ENCODE measurements at regions not wholly inside any gene's neighbourhood (a gene's known extent, or its start where the extent isn't known, plus 50 kb on each side); places are given as distances from the start of the nearest gene placed in this dataset.

GRCh38 chr3:72203613-72204349 is 418.8 kb upstream of the PROK2 start:
- no peaks in the 10 kb centered on the region for H3K27me3 ChIP-seq (ENCODE audit: insufficient read depth, low read depth)

GRCh38 chr3:72203105-72203504 is 418.2 kb upstream of the PROK2 start:
- no peak overlapping the region for H3K9ac ChIP-seq
- H3K4me2 ChIP-seq, result no peak overlapping the region
- no peak overlapping the region for H3K4me3 ChIP-seq (IDR thresholded peaks at IDR 0.05; ENCODE audit: insufficient read depth, low read depth, low read length)
- H3K4me1 ChIP-seq (ENCODE audit: low read depth, poor library complexity, severe bottlenecking), result no peaks in the 10 kb centered on the region
- no peak overlapping the region for H3K27ac ChIP-seq
- no peak overlapping the region for H2AFZ ChIP-seq (ENCODE audit: low read depth)
- H3K36me3 ChIP-seq (ENCODE audit: insufficient read depth), result no peaks in the 10 kb centered on the region
- H3K79me2 ChIP-seq (ENCODE audit: insufficient read depth, low read depth), result no peaks in the 10 kb centered on the region
- H4K20me1 ChIP-seq (ENCODE audit: insufficient read depth), result no peaks in the 10 kb centered on the region
- TF ChIP-seq CTCF (conservative IDR thresholded peaks at IDR 0.05; ENCODE audit: low read depth, low read length), result no peak
- no peaks in the 10 kb centered on the region for H3K27me3 ChIP-seq (ENCODE audit: insufficient read depth, low read depth)

More at GRCh38 chr3:72203613-72204349, 418.8 kb upstream of the PROK2 start:
- H4K20me1 ChIP-seq (ENCODE audit: insufficient read depth), result no peaks in the 10 kb centered on the region
- TF ChIP-seq CTCF (conservative IDR thresholded peaks at IDR 0.05; ENCODE audit: low read depth, low read length), result no peak
- H3K36me3 ChIP-seq (ENCODE audit: insufficient read depth), result no peaks in the 10 kb centered on the region
- no peaks in the 10 kb centered on the region for H3K79me2 ChIP-seq (ENCODE audit: insufficient read depth, low read depth)
- no peak overlapping the region for H3K4me3 ChIP-seq (IDR thresholded peaks at IDR 0.05; ENCODE audit: insufficient read depth, low read depth, low read length)
- H3K9ac ChIP-seq, result no peak overlapping the region
- H3K27ac ChIP-seq, result no peak overlapping the region
- no peak overlapping the region for H3K4me2 ChIP-seq
- no peaks in the 10 kb centered on the region for H3K4me1 ChIP-seq (ENCODE audit: low read depth, poor library complexity, severe bottlenecking)
- H2AFZ ChIP-seq (ENCODE audit: low read depth), result no peak overlapping the region

- Histone ChIP-seq H3K4me2 (no peak overlapping the region), H3K4me3 (IDR thresholded peaks at IDR 0.05; ENCODE audit: insufficient read depth, low read depth, low read length) (no peak overlapping the region), H3K9ac (no peak overlapping the region), H4K20me1 (ENCODE audit: insufficient read depth) (no peaks in the 10 kb centered on the region), H2AFZ (ENCODE audit: low read depth) (no peak overlapping the region), H3K27ac (no peak overlapping the region), H3K4me1 (ENCODE audit: low read depth, poor library complexity, severe bottlenecking) (no peaks in the 10 kb centered on the region), H3K36me3 (ENCODE audit: insufficient read depth) (no peaks in the 10 kb centered on the region), H3K79me2 (ENCODE audit: insufficient read depth, low read depth) (no peaks in the 10 kb centered on the region), H3K27me3 (ENCODE audit: insufficient read depth, low read depth) (no peaks in the 10 kb centered on the region)
- no peak for TF ChIP-seq CTCF (conservative IDR thresholded peaks at IDR 0.05; ENCODE audit: low read depth, low read length)
Observed at GRCh38 chr3:72200332-72200731, 415.4 kb upstream of the PROK2 start.

- no peak overlapping the region for H3K27ac ChIP-seq
- H3K4me2 ChIP-seq, result no peak overlapping the region
- no peak overlapping the region for H3K9ac ChIP-seq
- no peak for TF ChIP-seq CTCF (conservative IDR thresholded peaks at IDR 0.05; ENCODE audit: low read depth, low read length)
- H3K79me2 ChIP-seq (ENCODE audit: insufficient read depth, low read depth), result no peaks in the 10 kb centered on the region
- H2AFZ ChIP-seq (ENCODE audit: low read depth), result no peak overlapping the region
- H3K4me1 ChIP-seq (ENCODE audit: low read depth, poor library complexity, severe bottlenecking), result no peaks in the 10 kb centered on the region
- H3K4me3 ChIP-seq (IDR thresholded peaks at IDR 0.05; ENCODE audit: insufficient read depth, low read depth, low read length), result no peak overlapping the region
- H3K36me3 ChIP-seq (ENCODE audit: insufficient read depth), result no peaks in the 10 kb centered on the region
- H4K20me1 ChIP-seq (ENCODE audit: insufficient read depth), result no peaks in the 10 kb centered on the region
- no peaks in the 10 kb centered on the region for H3K27me3 ChIP-seq (ENCODE audit: insufficient read depth, low read depth)
Observed at GRCh38 chr3:72199530-72199929, 414.6 kb upstream of the PROK2 start.
